GM12873 (cell line): ENCODE measurements at regions not wholly inside any gene's neighbourhood (a gene's known extent, or its start where the extent isn't known, plus 50 kb on each side); places are given as distances from the start of the nearest gene placed in this dataset.

Experiments
- TF ChIP-seq, protein P1 (sequence below): IDR thresholded peaks from 2 replicates; pipeline ENCODE4 v1.5.1; 2012; ENCODE audit warnings: low read depth, mild to moderate bottlenecking, moderate library complexity, low read length, control low read depth; ENCODE audit not compliant: insufficient read depth; ENCODE audit errors: missing control alignments

DNA sequence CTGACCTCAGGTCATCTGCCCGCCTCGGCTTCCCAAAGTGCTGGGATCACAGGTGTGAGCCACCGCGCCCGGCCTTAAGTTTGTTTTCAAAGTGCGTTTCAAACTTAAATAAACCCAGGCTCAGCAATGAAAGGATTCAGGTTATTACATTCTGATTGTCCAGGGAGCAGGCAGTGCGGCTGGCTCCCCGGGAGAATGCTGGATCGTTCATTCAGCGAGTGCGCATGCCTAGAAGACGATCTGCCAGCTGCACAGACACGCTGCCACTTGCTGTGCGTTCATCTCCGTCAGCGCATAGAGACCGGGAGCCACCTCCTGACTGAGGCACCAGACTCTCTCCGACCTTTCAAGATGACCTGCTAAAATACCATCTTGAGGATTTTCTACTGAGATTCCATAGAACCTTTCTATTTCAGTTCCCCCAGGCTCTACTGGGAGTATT, 163.9 kb upstream of the ZNF217 start:
- TF ChIP-seq, protein P1, sequence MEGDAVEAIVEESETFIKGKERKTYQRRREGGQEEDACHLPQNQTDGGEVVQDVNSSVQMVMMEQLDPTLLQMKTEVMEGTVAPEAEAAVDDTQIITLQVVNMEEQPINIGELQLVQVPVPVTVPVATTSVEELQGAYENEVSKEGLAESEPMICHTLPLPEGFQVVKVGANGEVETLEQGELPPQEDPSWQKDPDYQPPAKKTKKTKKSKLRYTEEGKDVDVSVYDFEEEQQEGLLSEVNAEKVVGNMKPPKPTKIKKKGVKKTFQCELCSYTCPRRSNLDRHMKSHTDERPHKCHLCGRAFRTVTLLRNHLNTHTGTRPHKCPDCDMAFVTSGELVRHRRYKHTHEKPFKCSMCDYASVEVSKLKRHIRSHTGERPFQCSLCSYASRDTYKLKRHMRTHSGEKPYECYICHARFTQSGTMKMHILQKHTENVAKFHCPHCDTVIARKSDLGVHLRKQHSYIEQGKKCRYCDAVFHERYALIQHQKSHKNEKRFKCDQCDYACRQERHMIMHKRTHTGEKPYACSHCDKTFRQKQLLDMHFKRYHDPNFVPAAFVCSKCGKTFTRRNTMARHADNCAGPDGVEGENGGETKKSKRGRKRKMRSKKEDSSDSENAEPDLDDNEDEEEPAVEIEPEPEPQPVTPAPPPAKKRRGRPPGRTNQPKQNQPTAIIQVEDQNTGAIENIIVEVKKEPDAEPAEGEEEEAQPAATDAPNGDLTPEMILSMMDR = no peak

GRCh38 chr20:53755733-53756531, 162.3 kb upstream of the ZNF217 start:
- TF ChIP-seq, protein P1 = no peak

GRCh38 chr20:53753880-53754459, 160.3 kb upstream of the ZNF217 start:
- TF ChIP-seq, protein P1 = no peak

DNA sequence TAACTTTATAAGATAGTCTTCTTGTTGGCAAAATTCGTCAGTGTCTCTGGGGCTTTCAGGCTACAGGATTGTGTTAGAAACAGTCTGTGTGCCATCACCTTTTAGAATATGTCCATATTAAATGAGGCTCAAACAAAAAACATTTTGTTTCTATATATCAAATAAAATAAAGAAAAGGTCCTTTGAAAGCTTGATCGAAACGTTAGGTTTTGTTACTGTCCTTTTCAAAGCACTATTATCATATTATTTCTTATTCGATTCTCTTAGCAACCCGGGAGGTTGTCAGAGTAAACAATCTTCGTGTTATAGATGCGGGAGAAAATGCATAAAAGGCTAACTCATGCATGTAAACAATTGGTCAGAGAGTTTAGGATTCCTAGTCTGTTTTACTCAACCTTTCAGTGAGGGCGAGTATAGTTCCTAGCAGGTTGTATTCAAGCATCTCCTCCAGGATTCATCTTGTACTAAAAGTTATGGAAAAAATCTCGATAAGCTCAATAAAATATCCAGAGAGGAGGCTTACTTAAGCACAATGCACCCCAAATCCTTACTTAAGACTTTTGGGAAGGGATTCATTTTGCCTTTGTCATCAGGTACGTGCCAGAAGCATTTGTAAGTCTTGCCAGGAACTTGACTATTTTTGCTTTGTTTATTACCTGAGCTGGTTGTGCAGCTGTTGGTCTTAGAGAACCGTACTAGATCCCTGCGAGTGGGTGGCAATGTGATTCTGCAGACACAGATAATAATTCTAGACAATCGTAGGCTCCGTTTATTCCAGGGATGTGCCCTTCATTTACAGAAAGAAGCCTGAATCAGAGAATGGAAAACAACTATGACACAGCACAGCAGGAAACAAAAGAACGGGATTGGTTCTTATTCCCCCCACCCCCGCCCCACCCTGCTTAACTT, 159.6 kb upstream of the ZNF217 start:
- TF ChIP-seq, protein P1 = no peak

DNA sequence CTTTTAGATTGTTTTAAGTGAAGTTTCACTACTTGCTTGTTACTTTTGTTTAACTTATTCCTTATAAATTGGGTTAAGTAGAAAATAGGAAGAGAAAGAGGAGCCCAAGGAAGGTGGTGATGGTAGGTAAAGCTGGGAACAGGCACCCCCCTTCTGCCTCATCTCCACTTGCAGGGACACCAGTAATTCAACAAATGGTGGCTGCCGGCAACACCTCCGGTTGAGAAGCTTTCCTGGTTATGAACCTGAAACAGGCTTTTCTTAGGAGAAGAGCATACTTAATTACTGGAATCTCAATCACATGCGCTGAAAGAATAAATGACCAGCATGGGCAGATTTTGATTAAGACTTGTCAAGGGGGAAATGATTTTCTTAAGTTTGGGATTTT, 158.9 kb upstream of the ZNF217 start:
- TF ChIP-seq, protein P1 = no peak

- TF ChIP-seq, protein P1 = no peak
Measured at GRCh38 chr20:53751620-53752318, 158.1 kb upstream of the ZNF217 start.
